H7 (cell line): ENCODE measurements at regions not wholly inside any gene's neighbourhood (a gene's known extent, or its start where the extent isn't known, plus 50 kb on each side); places are given as distances from the start of the nearest gene placed in this dataset.

Experiments
- DNase-seq: peaks from one replicate; pipeline ENCODE4 v3.0.0; 2012
- H3K27me3 ChIP-seq: 2 replicates; pipeline ENCODE4 v1.6.0; 2011; ENCODE audit warnings: mild to moderate bottlenecking, low read length; ENCODE audit not compliant: control insufficient read depth, insufficient read depth
- H3K36me3 ChIP-seq: replicated peaks from 2 replicates; pipeline ENCODE4 v1.5.1; 2011; ENCODE audit warnings: low read length; ENCODE audit not compliant: control insufficient read depth, insufficient read depth
- H3K4me3 ChIP-seq: 2 replicates; pipeline ENCODE4 v1.5.1; 2011; ENCODE audit warnings: low read depth, mild to moderate bottlenecking, control low read depth, low read length, moderate library complexity; ENCODE audit not compliant: insufficient read depth

DNA sequence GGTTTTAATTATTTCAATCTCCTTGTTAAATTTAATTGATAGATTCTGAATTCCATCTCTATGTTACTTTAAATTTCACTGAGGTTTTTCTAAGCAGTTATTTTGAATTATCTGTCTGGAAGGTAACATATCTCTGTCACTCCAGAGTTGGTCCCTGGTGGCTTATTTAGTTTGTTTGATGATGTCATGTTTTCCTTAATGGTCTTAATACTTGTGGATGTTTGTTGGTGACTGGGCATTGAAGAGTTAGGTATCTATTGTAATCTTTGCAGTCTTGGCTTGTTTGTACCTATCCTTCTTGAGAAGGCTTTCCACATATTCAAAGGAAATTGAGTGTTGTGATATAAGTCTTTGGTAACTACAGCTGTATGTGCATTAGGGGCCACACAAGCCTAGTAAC, 810.0 kb upstream of the NEGR1 start:
- Histone ChIP-seq H3K27me3 (no peaks in the 10 kb centered on the region), H3K36me3 (no peaks in the 10 kb centered on the region), H3K4me3 (no peak overlapping the region)
- no peak for DNase-seq

DNA sequence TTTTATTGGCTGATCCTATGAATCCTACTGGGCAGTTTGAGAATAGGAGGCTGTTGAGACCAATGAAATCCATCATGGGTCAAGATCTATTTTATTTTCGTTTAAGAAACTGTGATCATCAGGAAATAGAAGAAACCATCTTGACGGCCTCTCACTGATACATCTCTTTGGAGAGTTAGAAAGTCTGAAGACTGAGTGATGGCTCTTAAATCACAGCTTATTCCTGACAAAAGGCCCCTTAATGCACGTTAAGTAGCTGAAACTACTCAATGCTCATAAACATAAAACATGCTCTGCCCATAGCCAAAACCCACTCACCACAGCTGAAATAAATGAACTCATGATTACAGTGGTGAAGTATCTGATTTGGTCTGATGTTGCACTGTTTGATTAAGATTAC, 784.5 kb upstream of the NEGR1 start:
- no peak for DNase-seq
- Histone ChIP-seq H3K36me3 (no peaks in the 10 kb centered on the region), H3K4me3 (no peak overlapping the region), H3K27me3 (no peaks in the 10 kb centered on the region)

DNA sequence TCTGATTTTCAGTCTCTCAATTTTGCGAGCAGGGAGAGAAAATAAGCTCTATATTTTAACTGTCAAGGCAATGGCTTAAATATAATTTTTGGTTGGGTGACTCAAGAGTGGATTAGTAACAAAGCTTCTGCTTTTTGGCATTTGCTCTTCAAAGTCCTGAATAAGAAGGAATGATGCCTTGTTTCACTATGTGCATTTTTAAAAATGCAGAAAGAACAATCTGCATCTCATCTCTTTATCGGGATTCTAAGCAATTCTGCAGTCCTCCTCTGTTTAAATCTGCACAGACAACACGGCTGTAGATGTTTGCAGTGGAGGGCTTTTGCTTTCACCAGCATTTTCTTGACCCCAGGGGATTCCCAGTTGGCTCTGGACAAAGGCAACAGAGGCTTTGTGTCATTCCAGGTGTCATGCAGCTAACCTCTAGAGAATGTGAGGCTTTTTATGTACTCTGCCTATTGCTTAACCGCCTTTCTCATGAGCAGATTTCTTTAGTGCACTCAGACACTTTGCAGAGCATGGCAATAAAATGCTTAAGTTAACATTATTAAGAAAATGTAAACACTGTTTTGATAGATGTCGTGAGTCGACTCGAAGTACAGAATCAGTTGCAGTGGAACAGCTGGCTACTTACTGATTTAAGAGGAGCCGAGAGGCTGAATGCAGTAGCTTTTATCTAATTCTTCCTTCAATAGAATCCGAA, 783.2 kb upstream of the NEGR1 start:
- Histone ChIP-seq H3K36me3 (no peaks in the 10 kb centered on the region), H3K4me3 (no peak overlapping the region), H3K27me3 (no peaks in the 10 kb centered on the region)
- peak; percentile 30 for DNase-seq

DNA sequence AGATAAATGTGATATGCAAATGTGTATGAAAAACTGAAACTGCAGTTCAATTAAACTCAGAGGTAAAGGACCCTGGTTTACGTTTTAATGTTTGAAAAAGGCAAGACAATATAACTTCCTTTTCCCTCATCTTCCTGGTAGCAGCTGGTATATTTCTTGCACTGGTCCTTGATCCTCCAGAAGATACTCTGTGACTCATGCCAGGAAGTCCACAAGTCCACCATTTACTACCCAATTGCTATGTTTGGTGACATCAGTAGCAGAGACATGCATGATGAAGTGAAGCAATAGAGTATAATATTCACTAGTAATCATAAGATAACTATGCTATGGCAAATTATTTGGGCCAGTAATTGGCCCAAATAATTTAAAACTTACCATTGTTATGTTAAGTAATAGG, 774.5 kb upstream of the NEGR1 start:
- H3K36me3 ChIP-seq: no peaks in the 10 kb centered on the region
- H3K4me3 ChIP-seq: no peak overlapping the region
- no peak for DNase-seq
- H3K27me3 ChIP-seq: no peaks in the 10 kb centered on the region

DNA sequence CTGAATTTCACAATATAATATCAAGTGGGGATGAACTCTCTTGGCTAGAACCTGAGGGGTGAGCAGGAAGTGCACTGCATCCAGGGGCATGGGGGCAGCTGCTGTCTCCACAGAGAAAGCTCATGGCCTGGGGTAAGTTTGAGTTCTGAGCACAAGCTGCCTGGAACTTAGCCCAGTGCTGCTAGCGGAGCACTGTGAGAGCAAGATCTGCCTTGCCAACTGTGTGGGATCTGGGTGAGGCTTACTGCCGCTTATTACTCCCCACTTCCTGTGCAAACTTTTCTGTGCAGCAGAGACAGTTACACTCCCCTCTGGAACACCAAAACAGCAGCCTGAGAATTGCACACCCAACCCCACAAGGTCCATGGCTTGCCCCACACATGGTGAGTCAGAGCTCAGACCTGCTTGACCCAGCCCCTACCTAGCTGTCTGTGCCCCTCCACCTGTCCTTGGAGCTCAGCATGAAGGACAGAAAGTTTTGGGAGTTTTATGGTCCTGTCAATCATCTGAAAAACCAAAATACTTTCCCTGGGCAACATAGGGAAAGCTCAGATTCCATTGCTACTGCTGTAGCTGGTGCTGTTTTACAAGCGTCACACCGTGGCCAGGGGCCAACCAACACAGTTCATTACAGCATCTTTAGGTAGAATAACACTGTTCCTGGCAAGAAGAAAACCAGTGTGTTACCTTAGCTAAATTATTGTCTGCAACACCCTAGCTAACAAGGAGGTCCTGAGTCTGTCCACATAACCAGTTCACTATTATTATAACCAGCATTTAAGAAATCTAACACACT, 762.1 kb upstream of the NEGR1 start:
- Histone ChIP-seq H3K27me3 (no peaks in the 10 kb centered on the region), H3K36me3 (no peaks in the 10 kb centered on the region), H3K4me3 (no peak overlapping the region)
- DNase-seq: no peak

DNA sequence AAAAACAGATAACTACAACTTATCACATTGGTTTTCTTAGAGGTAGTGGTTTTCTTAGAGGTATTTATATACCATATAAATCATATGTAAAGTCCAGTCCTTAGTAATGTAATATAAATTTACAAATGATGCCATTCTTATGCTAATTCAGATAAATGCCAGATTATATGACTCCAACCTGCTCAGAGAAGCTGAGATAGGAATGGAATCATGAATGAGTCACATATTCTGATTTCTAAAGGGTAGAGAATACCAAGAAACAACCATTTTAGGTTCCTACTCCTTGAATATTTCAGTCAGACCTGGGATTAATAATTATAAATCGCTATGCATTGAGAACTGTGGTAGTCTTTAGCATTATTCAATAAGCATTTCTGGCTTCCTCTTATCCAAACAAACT, 760.1 kb upstream of the NEGR1 start:
- Histone ChIP-seq H3K4me3 (no peak overlapping the region), H3K27me3 (no peaks in the 10 kb centered on the region), H3K36me3 (no peaks in the 10 kb centered on the region)
- no peak for DNase-seq

DNA sequence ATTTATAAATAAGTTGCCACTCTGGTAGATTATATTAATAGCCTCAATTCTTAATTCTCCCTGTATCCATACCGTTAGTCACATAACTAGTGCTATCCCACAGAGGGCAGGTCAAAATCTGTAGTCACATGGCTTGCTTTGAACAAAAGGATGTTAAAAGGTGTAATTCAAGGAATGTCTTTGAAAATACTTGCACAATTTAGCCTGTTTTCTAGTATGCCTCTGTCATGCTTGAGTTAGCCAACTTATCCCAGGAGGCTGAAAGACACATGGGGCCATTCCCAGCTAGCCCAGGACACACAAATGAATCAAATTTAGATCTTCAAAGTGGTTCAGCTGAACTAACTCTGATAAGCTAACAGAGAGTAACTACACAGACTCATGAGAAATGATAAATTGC, 758.5 kb upstream of the NEGR1 start:
- DNase-seq: no peak

DNA sequence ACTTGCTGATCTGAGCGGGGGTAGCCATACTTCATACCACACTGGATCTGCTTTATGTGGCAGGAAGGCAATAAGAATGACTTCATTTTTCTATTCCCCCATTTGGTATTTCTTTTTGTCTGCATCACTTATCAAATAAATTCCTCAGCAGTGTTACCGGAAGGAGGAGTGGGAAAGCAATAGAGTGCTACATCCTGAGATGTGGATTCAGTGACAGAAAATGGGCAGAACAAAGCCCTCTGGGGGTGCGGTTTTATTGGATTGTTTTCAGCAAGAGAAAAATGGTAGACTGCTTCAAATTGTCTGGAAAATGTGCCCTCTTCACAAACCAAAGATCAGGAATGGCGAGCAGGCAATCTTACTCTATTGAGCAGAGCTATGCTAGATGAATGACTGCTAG, 751.9 kb upstream of the NEGR1 start:
- Histone ChIP-seq H3K4me3 (no peak overlapping the region), H3K27me3 (no peaks in the 10 kb centered on the region), H3K36me3 (no peaks in the 10 kb centered on the region)
- DNase-seq: no peak

More for the DNA sequence above, 758.5 kb upstream of the NEGR1 start:
- Histone ChIP-seq H3K27me3 (no peaks in the 10 kb centered on the region), H3K4me3 (no peak overlapping the region), H3K36me3 (no peaks in the 10 kb centered on the region)

DNA sequence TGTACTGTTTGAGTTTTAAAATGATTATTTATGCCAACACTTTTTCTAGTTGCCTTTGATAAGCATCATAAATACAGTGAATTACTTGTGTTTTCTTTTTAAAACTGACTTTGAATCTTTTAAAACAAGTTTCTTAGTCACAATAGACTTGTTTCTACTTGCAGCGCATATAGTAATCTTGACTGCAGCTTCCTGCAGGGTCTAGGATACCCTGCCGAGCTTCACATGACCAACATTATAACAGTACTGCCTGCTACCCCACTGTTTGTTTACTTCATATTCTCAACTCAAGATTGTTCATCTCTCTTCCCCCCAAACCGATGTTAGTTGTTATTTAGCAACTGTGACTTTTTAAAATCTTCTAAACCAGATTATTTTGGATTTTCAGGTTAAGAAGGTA, 751.3 kb upstream of the NEGR1 start:
- peak; percentile 4 for DNase-seq
- H3K4me3 ChIP-seq: no peak overlapping the region
- no peaks in the 10 kb centered on the region for H3K27me3 ChIP-seq
- H3K36me3 ChIP-seq: no peaks in the 10 kb centered on the region

DNA sequence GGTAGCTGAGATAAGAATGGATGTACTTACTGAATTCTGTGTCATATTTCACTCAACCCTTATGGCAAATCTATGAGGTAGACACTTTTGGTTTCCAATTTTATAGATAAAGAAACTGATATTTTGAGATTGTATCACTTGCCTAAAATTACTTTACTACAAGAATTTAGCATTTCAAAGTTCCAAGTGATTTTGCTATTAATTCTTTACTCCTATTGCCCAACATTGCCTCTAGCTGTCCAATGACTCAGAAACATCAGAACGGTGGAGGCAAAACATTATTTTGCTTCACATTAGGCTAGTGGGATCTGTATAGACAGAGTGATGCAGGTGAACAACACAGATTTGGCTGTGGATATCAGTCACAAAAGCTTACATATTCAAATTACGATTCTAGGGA, 747.2 kb upstream of the NEGR1 start:
- no peak overlapping the region for H3K4me3 ChIP-seq
- no peaks in the 10 kb centered on the region for H3K27me3 ChIP-seq
- no peak for DNase-seq
- no peaks in the 10 kb centered on the region for H3K36me3 ChIP-seq

DNA sequence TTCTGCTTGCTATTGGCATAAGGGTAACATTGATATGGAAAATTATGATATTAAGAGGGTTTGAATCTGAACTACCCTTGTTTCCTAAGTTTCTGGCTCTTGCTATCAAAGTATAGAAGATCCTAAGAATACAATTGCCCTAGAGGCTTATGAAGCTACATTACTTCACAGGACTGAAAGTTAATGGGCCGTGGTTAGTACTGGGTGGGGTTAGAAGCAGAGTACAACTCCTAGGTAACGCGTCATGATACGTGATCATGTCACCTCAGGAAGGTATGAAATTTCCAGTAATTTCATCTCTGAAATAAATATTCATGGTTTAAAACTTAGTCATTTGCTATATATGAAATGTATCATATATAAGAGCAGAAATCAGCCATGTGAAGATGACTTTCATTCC, 743.8 kb upstream of the NEGR1 start:
- Histone ChIP-seq H3K4me3 (no peak overlapping the region), H3K36me3 (no peaks in the 10 kb centered on the region), H3K27me3 (no peaks in the 10 kb centered on the region)
- no peak for DNase-seq

DNA sequence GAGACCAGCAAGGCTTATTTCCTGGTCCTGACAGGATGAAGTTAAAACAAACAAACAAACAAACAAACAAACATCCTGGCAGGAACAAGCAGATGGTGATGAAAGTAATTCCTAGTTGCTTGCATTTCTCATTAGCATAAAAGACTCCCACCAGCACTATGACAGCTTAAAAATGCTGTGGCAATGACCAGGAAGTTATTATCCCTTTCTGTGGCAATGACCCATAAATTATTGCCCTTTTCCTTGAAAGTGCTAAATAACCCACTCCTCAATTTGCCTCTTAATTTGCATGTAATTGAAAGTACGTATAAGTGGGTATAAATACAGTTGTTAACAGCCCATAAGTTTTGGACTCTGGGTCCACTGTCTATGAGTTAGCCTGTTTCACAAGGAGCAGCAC, 727.6 kb upstream of the NEGR1 start:
- Histone ChIP-seq H3K36me3 (no peaks in the 10 kb centered on the region), H3K27me3 (no peaks in the 10 kb centered on the region), H3K4me3 (no peak overlapping the region)
- no peak for DNase-seq

DNA sequence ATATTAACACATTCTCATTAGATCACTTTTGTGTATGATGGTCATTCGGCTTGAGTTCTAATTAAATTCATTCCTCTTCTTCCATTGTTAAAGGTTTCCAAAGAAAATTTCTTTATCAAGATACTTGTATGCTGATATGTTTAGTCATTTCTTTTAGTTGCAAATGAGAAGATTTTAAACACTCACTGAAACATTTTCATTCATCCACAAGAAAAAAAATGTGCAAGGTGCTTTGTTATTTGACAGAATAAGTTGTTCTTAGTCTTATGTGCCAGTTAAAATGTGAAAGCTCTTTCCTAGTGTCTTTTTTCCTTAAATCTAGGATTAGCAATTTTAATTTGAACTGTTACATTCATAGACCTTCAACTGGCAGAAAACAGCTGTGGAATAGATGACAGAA, 727.0 kb upstream of the NEGR1 start:
- no peaks in the 10 kb centered on the region for H3K36me3 ChIP-seq
- DNase-seq: no peak
- no peak overlapping the region for H3K4me3 ChIP-seq
- no peaks in the 10 kb centered on the region for H3K27me3 ChIP-seq

DNA sequence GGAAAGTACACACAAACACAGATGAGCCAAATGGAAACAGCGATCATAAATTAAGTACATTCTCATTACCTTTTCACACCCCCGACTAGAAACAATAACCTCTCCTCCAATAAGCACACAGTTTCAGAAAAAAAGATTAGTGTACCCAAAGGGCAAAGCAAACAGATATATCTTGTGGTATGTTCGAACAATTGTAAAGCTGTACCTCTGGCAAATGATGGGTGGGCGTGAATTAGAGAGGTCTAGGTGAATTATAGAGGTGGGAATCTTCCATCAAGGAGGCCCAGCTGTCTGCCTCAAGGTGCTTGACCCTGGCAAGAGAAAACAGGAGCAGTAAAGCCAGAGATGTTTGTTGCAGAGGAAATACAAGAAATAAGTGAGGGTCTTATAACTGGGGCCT, 715.3 kb upstream of the NEGR1 start:
- no peak overlapping the region for H3K4me3 ChIP-seq
- DNase-seq: no peak

DNA sequence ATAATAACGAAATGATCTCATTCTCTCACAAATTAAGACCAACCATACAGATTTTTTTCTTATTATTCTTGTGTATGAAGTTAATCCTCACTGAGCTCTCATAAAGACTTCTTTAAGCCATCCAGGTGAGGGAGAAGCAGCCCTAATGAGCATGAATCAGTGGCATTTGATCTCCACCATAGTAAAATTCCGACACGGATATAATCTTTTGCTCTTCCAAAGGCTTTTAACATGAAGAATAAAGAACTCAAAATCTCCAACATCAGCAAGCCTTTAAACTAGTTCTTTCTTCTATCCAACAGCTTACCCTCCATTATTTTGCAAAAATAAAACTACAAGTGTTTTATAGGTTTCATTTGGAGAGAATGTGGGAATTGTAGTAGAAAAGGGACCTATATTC, 714.7 kb upstream of the NEGR1 start:
- Histone ChIP-seq H3K36me3 (no peaks in the 10 kb centered on the region), H3K4me3 (no peak overlapping the region), H3K27me3 (no peaks in the 10 kb centered on the region)
- DNase-seq: no peak

More for the DNA sequence above, 715.3 kb upstream of the NEGR1 start:
- H3K36me3 ChIP-seq: no peaks in the 10 kb centered on the region
- H3K27me3 ChIP-seq: no peaks in the 10 kb centered on the region
